Kidney (tissue), 13 donors: ENCODE measurements at regions not wholly inside any gene's neighbourhood (a gene's known extent, or its start where the extent isn't known, plus 50 kb on each side); places are given as distances from the start of the nearest gene placed in this dataset.
"Not testable (repeated sequence)": the region's sequence is repeated elsewhere in the genome, so short reads cannot be mapped to it uniquely, and the experiment has no call there.

ENCODE experiments used
- DNase-seq, 5 donors: peaks; one replicate each; pipeline ENCODE4 v3.0.0-alpha.2; 2013 to 2020
- FAIRE-seq: peaks from 2 replicates; lab custom pipeline; 2012; peaks lifted over from hg19 to GRCh38; lab: Jason Lieb, UNC
- H3K27ac ChIP-seq, 2 donors: one replicate each; pipeline ENCODE4 v1.7.0; 2013; ENCODE audit warnings: low read depth in 2 of 2, low read length in 2 of 2, inconsistent platforms in 1 of 2
- H3K27me3 ChIP-seq: one replicate; pipeline ENCODE4 v1.7.1; 2013; ENCODE audit warnings: low read length, inconsistent platforms; ENCODE audit not compliant: control insufficient read depth, insufficient read depth
- H3K36me3 ChIP-seq, 3 donors: one replicate each; pipeline versions ENCODE4 v1.7.0 to v1.7.1; 2013; ENCODE audit warnings: low read length in 3 of 3, control low read depth in 1 of 3, inconsistent platforms in 1 of 3; ENCODE audit not compliant: insufficient read depth in 3 of 3, control insufficient read depth in 2 of 3
- H3K4me1 ChIP-seq, 3 donors: one replicate each; pipeline versions ENCODE4 v1.7.0 to v1.7.1; 2013; ENCODE audit warnings: low read length in 3 of 3, inconsistent platforms in 1 of 3, low read depth in 1 of 3; ENCODE audit not compliant: control insufficient read depth in 2 of 3, insufficient read depth in 2 of 3
- H3K4me3 ChIP-seq, 3 donors: one replicate each; pipeline versions ENCODE4 v1.7.0 to v1.8.1; 2013; ENCODE audit warnings: low read length in 3 of 3, control low read depth in 1 of 3, inconsistent platforms in 1 of 3
- H3K9ac ChIP-seq, 3 donors: one replicate each; pipeline versions ENCODE4 v1.7.0 to v1.7.1; 2013; ENCODE audit warnings: low read length in 3 of 3, control low read depth in 1 of 3, inconsistent platforms in 1 of 3
- H3K9me3 ChIP-seq, 3 donors: one replicate each; pipeline versions ENCODE4 v1.7.0 to v1.7.1; 2013; ENCODE audit warnings: low read length in 3 of 3, control low read depth in 1 of 3, inconsistent platforms in 1 of 3; ENCODE audit not compliant: control insufficient read depth in 2 of 3, insufficient read depth in 1 of 3
- intact Hi-C: fragments of 100-400 bp; cut with DNase I; formaldehyde crosslinking; loops from one replicate; pipeline ENCODE4 v1.11.1; 2022
- TF ChIP-seq, protein P1 (sequence below): IDR thresholded peaks from 3 replicates; pipeline ENCODE4 v1.5.1; 2012; ENCODE audit warnings: mild to moderate bottlenecking, moderate library complexity, borderline replicate concordance; ENCODE audit not compliant: insufficient read depth; ENCODE audit errors: extremely low read depth
- donor health status: control.
- donor health status: control.
- donor health status: control.
- donor health status: control.
- donor health status: control.
- donor health status: DM: yes; HTN: yes; CAD: no.
- donor health status: Normal renal cell carcinoma (clear cell type).

DNA sequence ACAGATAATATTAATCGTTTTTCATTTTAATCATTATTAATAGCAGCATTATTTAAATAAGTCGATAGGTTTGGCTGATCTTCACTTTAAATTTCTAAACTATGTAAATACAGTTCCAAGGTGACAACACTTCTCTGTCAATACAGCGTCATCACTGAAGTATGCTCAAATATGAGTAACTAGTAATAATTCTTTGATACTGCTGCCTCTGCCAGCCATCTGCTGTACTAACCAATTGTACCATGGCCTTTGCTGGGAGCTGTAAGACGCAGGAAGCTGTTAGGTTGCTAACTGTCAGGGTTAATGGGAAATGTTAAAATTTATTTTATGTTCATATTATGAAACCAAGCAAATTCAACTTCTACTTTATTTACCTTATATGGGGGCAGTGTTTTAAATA, 1650.5 kb upstream of the LRRTM3 start:
- H3K36me3 ChIP-seq: no peaks in the 10 kb centered on the region
- no peak for DNase-seq
- no peaks in the 10 kb centered on the region for H3K4me1 ChIP-seq
- no peaks in the 10 kb centered on the region for H3K27me3 ChIP-seq
- no peak for FAIRE-seq
- no peak overlapping the region for H3K9ac ChIP-seq
- TF ChIP-seq, protein P1, sequence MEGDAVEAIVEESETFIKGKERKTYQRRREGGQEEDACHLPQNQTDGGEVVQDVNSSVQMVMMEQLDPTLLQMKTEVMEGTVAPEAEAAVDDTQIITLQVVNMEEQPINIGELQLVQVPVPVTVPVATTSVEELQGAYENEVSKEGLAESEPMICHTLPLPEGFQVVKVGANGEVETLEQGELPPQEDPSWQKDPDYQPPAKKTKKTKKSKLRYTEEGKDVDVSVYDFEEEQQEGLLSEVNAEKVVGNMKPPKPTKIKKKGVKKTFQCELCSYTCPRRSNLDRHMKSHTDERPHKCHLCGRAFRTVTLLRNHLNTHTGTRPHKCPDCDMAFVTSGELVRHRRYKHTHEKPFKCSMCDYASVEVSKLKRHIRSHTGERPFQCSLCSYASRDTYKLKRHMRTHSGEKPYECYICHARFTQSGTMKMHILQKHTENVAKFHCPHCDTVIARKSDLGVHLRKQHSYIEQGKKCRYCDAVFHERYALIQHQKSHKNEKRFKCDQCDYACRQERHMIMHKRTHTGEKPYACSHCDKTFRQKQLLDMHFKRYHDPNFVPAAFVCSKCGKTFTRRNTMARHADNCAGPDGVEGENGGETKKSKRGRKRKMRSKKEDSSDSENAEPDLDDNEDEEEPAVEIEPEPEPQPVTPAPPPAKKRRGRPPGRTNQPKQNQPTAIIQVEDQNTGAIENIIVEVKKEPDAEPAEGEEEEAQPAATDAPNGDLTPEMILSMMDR: no peak
- peaks cover 0 to 12% (median 0%) of the 10 kb centered on the region in 3 donors for H3K9me3 ChIP-seq
- no peak overlapping the region for H3K27ac ChIP-seq
- no peak overlapping the region for H3K4me3 ChIP-seq
- intact Hi-C loops: no loop called here

DNA sequence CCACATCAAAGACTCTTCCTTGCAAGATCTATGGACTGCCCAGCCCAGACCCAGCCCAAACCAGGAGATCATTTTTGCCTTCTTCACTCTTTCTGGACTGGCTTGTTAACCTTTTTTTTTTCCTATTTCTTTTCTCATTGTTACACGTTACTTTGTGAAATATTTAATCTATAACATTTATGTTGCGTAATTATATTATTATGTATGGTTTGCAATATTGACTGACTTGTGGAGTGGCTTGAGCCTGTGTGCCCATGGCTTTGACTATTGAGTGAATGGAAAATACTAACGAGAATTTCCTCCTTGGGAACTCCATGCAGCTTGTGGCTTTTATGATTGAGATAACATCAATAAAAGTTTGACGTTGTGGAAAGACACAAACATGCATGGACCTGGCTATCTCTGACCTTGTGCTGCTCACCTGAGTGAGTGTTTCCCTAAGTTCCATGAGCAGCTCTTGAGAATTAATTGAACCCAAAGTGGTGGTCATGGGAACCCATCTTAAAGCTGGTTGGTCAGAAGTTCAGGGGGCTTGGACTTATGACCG, 1641.3 kb upstream of the LRRTM3 start:
- Histone ChIP-seq H3K9ac (no peak overlapping the region), H3K4me3 (no peak overlapping the region), H3K36me3 (no peaks in the 10 kb centered on the region), H3K27me3 (no peaks in the 10 kb centered on the region), H3K4me1 (no peaks in the 10 kb centered on the region), H3K9me3 (peaks cover 0 to 4% (median 0%) of the 10 kb centered on the region in 3 donors), H3K27ac (no peak overlapping the region)
- intact Hi-C loops: no loop called here
- TF ChIP-seq, protein P1: no peak
- FAIRE-seq: no peak
- no peak for DNase-seq

DNA sequence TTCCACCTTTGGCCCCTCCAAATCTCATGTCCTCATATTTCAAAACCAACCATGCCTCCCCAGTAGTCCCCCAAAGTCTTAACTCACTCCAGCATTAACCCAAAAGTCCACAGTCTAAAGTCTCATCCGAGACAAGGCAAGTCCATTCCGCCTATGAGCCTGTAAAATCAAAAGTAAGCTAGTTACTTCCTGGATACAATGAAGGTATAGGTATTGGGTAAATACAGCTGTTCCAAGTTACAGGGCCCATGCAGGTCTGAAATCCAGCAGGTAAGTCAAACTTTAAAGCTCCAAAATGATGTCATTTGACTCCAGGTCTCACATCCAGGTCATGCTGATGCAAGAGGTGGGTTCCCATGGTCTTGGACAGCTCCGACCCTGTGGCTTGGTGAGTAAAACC, 1640.1 kb upstream of the LRRTM3 start:
- intact Hi-C loops, DNase-seq, H3K27ac ChIP-seq, H3K36me3 ChIP-seq, H3K27me3 ChIP-seq, H3K4me3 ChIP-seq, H3K9ac ChIP-seq, FAIRE-seq, H3K9me3 ChIP-seq, H3K4me1 ChIP-seq: not testable (repeated sequence)

DNA sequence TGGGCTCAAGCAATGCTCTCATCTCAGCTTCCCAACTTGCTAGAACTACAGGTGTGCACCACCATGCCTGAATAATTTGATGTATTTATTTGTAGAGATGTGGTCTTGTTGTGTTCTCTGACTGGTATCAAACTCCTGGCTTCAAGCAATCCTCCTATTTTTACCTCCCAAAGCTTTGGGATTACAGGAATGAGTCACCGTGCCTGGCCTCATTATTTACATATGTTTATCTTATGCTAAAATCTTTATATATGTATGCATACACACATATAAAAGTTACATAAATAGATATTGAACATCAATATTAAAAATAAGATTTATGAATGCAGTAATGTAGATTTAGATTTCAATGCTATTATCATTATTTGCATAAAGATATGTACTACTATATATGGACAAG, 1634.5 kb upstream of the LRRTM3 start:
- Histone ChIP-seq H3K27ac (no peak overlapping the region), H3K4me3 (no peak overlapping the region), H3K9me3 (no peaks in the 10 kb centered on the region), H3K36me3 (no peaks in the 10 kb centered on the region), H3K27me3 (no peaks in the 10 kb centered on the region), H3K9ac (no peak overlapping the region), H3K4me1 (no peaks in the 10 kb centered on the region)
- TF ChIP-seq, protein P1: no peak
- FAIRE-seq (no peak), DNase-seq (no peak)
- intact Hi-C loops: no loop called here
